ENCODE measurements at regions not wholly inside any gene's neighbourhood (a gene's known extent, or its start where the extent isn't known, plus 50 kb on each side); places are given as distances from the start of the nearest gene placed in this dataset.
"Not testable (repeated sequence)": the region's sequence is repeated elsewhere in the genome, so short reads cannot be mapped to it uniquely, and the experiment has no call there.

GRCh38 chr21:24445517-24445916 lies 1161.8 kb downstream of the MRPL39 start:
- no peak for DNase-seq

- DNase-seq: no peak
Measured at GRCh38 chr21:24444736-24445135, 1162.5 kb downstream of the MRPL39 start.

GRCh38 chr21:24436236-24436635 lies 1171.0 kb downstream of the MRPL39 start:
- DNase-seq: no peak

GRCh38 chr21:24428591-24429199 lies 1178.6 kb downstream of the MRPL39 start:
- no peak for DNase-seq

GRCh38 chr21:24424776-24425175 lies 1182.5 kb downstream of the MRPL39 start:
- DNase-seq: no peak

- no peak for DNase-seq
Measured at GRCh38 chr21:24423546-24423945, 1183.7 kb downstream of the MRPL39 start.

- no peak for DNase-seq
Measured at GRCh38 chr21:24420689-24421088, 1186.6 kb downstream of the MRPL39 start.

- not testable (repeated sequence) for DNase-seq
Measured at GRCh38 chr21:24419641-24420040, 1187.6 kb downstream of the MRPL39 start.

GRCh38 chr21:24418671-24419070 lies 1188.6 kb downstream of the MRPL39 start:
- no peak for DNase-seq

GRCh38 chr21:24411429-24411828 lies 1195.9 kb downstream of the MRPL39 start:
- no peak for DNase-seq

- DNase-seq: no peak
Measured at GRCh38 chr21:24403221-24403620, 1204.1 kb downstream of the MRPL39 start.

GRCh38 chr21:24395320-24395923 lies 1211.9 kb downstream of the MRPL39 start:
- no peak for DNase-seq

- no peak for DNase-seq
Measured at GRCh38 chr21:24375201-24375600, 1232.1 kb downstream of the MRPL39 start.

- DNase-seq: no peak
Measured at GRCh38 chr21:24372506-24372905, 1234.8 kb downstream of the MRPL39 start.

- DNase-seq: no peak
Measured at GRCh38 chr21:24369746-24370145, 1237.5 kb downstream of the MRPL39 start.

GRCh38 chr21:24369278-24369677 lies 1238.0 kb downstream of the MRPL39 start:
- DNase-seq: no peak

- DNase-seq: no peak
Measured at GRCh38 chr21:24367936-24368335, 1239.3 kb downstream of the MRPL39 start.

- DNase-seq: no peak
Measured at GRCh38 chr21:24353492-24353891, 1253.8 kb downstream of the MRPL39 start.

- no peak for DNase-seq
Measured at GRCh38 chr21:24339406-24339805, 1267.9 kb downstream of the MRPL39 start.

GRCh38 chr21:24336491-24336890 lies 1270.8 kb downstream of the MRPL39 start:
- DNase-seq: no peak

- no peak for DNase-seq
Measured at GRCh38 chr21:24323536-24323935, 1283.7 kb downstream of the MRPL39 start.

GRCh38 chr21:24316277-24316922 lies 1290.9 kb downstream of the MRPL39 start:
- no peak for DNase-seq

- no peak for DNase-seq
Measured at GRCh38 chr21:24310788-24311187, 1296.5 kb downstream of the MRPL39 start.

- no peak for DNase-seq
Measured at GRCh38 chr21:24308183-24308582, 1299.1 kb downstream of the MRPL39 start.

- DNase-seq: no peak
Measured at GRCh38 chr21:24302400-24302799, 1304.9 kb downstream of the MRPL39 start.

All from amniotic stem cell (primary cell).